Body of pancreas (tissue), 4 donors: ENCODE measurements at regions not wholly inside any gene's neighbourhood (a gene's known extent, or its start where the extent isn't known, plus 50 kb on each side); places are given as distances from the start of the nearest gene placed in this dataset.
"Not testable (repeated sequence)": the region's sequence is repeated elsewhere in the genome, so short reads cannot be mapped to it uniquely, and the experiment has no call there.

Experiments
- POLR2A ChIP-seq, 3 donors: fragments of 450-650 bp; IDR thresholded peaks; one replicate each; pipeline ENCODE4 v1.6.1; 2016; ENCODE audit warnings: antibody characterized with exemption in 3 of 3, mild to moderate bottlenecking in 2 of 3
- TF ChIP-seq, protein P1 (sequence below), 7 experiments: fragments of 450-650 bp in 4 of 7; fragments of 200-600 bp in 3 of 7; sonication (generic) in 3 of 7; IDR thresholded peaks; one replicate each; pipeline ENCODE4 v1.5.1; 2016 to 2019; ENCODE audit warnings: antibody characterized with exemption in 7 of 7

DNA sequence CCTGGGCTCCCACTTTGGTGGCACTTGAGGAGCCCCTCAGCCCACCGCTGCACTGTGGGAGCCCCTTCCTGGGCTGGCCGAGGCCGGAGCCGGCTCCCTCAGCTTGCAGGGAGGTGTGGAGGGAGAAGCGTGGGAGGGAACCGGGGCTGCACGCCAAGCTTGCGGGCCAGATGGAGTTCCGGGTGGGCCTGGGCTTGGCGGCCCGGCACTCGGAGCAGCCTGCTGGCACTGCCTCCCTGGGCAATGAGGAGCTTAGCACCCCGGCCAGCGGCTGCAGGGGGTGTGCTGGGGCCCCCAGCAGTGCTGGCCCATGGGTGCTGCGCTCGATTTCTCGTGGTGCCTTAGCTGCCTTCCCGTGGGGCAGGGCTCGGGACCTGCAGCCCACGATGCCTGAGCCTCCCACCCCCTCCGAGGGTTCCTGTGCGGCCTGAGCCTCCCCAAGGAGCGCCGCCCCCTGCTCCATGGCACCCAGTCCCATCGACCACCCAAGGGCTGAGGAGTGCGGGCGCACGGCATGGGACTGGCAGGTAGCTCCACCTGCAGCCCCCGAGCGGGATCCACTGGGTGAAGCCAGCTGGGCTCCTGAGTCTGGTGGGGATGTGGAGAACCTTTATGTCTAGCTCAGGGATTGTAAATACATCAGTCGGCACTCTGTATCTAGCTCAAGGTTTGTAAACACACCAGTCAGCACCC is 1068.5 kb downstream of the ROBO2 start:
- TF ChIP-seq, protein P1, sequence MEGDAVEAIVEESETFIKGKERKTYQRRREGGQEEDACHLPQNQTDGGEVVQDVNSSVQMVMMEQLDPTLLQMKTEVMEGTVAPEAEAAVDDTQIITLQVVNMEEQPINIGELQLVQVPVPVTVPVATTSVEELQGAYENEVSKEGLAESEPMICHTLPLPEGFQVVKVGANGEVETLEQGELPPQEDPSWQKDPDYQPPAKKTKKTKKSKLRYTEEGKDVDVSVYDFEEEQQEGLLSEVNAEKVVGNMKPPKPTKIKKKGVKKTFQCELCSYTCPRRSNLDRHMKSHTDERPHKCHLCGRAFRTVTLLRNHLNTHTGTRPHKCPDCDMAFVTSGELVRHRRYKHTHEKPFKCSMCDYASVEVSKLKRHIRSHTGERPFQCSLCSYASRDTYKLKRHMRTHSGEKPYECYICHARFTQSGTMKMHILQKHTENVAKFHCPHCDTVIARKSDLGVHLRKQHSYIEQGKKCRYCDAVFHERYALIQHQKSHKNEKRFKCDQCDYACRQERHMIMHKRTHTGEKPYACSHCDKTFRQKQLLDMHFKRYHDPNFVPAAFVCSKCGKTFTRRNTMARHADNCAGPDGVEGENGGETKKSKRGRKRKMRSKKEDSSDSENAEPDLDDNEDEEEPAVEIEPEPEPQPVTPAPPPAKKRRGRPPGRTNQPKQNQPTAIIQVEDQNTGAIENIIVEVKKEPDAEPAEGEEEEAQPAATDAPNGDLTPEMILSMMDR (IDR thresholded peaks at IDR 0.05), result not testable (repeated sequence)
- TF ChIP-seq POLR2A (IDR thresholded peaks at IDR 0.05), result not testable (repeated sequence)
